ENCODE measurements at regions not wholly inside any gene's neighbourhood (a gene's known extent, or its start where the extent isn't known, plus 50 kb on each side); places are given as distances from the start of the nearest gene placed in this dataset.
A peak's percentile ranks its signal among the peaks of the same experiment; 100 is the strongest.

DNA sequence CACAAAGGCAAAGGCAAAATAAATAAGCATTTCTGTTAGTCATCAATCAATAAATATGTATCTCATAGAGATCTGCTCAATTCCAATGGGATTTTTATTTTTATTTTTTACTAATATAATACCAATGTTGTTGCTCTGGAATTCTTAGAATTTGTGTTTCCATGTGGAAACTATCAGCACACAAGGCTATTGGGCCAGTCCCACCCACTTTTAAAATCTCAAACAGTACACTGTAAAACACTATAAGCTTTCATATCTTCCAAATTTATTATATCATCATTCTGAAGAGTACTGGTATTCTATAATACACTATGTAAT is 563.8 kb upstream of the MARCKS start:
- H3K4me1 ChIP-seq, result no peaks in the 10 kb centered on the region
- no peaks in the 10 kb centered on the region for H3K36me3 ChIP-seq
- intact Hi-C loops (cut with DNase I; ENCODE audit: low total_unique reads), result no loop called here
- H3K4me3 ChIP-seq, result no peak overlapping the region
- no peak overlapping the region for H3K27ac ChIP-seq
- H3K27me3 ChIP-seq, result no peaks in the 10 kb centered on the region
- DNase-seq, result no peak
- no peaks in the 10 kb centered on the region for H3K9me3 ChIP-seq
- TF ChIP-seq, protein P1, sequence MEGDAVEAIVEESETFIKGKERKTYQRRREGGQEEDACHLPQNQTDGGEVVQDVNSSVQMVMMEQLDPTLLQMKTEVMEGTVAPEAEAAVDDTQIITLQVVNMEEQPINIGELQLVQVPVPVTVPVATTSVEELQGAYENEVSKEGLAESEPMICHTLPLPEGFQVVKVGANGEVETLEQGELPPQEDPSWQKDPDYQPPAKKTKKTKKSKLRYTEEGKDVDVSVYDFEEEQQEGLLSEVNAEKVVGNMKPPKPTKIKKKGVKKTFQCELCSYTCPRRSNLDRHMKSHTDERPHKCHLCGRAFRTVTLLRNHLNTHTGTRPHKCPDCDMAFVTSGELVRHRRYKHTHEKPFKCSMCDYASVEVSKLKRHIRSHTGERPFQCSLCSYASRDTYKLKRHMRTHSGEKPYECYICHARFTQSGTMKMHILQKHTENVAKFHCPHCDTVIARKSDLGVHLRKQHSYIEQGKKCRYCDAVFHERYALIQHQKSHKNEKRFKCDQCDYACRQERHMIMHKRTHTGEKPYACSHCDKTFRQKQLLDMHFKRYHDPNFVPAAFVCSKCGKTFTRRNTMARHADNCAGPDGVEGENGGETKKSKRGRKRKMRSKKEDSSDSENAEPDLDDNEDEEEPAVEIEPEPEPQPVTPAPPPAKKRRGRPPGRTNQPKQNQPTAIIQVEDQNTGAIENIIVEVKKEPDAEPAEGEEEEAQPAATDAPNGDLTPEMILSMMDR (IDR thresholded peaks at IDR 0.05), result no peak

DNA sequence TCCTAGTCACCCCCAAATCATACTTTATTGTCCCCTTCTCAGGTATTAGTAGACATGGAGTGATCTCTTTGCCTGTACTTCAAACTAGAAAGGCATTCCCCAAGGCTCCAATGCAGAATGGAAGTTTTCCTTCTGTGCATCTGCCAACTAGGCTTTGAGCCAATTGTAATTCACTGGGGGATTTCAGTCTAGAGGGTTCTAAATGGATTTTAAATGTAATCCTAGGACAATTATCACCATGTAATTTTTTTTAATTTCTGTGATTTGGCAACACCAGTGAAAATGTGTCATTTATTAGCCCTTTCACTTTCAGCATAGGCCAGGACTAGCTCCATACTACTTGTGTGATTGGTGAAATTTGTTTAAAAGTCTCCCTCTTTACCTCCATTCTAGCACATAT is 557.6 kb upstream of the MARCKS start:
- Histone ChIP-seq H3K4me3 (no peak overlapping the region), H3K27me3 (no peaks in the 10 kb centered on the region), H3K4me1 (no peaks in the 10 kb centered on the region), H3K9me3 (no peaks in the 10 kb centered on the region), H3K27ac (no peak overlapping the region), H3K36me3 (no peaks in the 10 kb centered on the region)
- TF ChIP-seq, protein P1 (IDR thresholded peaks at IDR 0.05), result no peak
- DNase-seq, result no peak
- intact Hi-C loops (cut with DNase I; ENCODE audit: low total_unique reads), result no loop called here

DNA sequence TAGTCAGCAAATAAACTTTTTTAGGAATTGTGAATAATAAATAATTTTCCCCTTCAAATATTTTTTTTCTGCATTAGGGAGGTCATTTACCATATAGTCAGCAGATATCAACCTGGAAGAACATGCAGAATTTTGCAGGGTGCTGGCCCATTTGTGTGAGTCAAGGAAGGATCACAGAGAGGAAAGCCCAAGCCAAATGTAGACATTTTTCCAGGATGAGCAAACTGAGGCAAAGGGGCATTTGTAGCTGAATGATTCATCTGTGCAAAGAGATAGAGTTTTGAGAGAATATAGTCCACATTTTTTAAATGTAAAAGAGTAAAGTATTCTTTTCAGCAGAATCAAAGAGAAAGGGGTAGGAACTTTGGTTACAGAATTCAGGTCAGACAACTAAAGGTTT is 555.5 kb upstream of the MARCKS start:
- H3K27me3 ChIP-seq, result no peaks in the 10 kb centered on the region
- TF ChIP-seq, protein P1 (IDR thresholded peaks at IDR 0.05), result no peak
- intact Hi-C loops (cut with DNase I; ENCODE audit: low total_unique reads), result no loop called here
- H3K27ac ChIP-seq, result no peak overlapping the region
- no peak overlapping the region for H3K4me3 ChIP-seq
- H3K4me1 ChIP-seq, result no peaks in the 10 kb centered on the region
- H3K36me3 ChIP-seq, result no peaks in the 10 kb centered on the region
- DNase-seq, result no peak
- no peaks in the 10 kb centered on the region for H3K9me3 ChIP-seq

DNA sequence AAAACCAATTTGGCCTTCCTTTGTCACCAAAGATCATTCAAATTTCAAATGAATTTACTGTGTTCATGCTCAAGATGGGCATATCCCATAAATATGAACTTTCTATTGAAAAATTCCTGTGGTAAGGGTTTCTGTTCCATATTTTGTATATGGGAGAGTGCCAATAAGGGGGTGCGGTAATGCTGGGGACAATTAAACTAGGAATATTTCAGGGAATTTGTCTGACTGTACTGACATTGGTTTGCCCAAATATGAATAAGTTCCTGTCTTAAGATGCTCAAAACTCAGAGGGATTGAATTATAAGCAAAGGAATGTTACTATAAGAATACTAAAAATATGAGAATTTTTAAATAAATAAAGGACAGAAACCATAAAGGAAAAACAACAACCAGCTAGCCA is 553.0 kb upstream of the MARCKS start:
- Histone ChIP-seq H3K27me3 (no peaks in the 10 kb centered on the region), H3K36me3 (no peaks in the 10 kb centered on the region), H3K27ac (no peak overlapping the region), H3K4me3 (no peak overlapping the region), H3K4me1 (no peaks in the 10 kb centered on the region), H3K9me3 (no peaks in the 10 kb centered on the region)
- TF ChIP-seq, protein P1 (IDR thresholded peaks at IDR 0.05), result no peak
- DNase-seq, result no peak
- intact Hi-C loops (cut with DNase I; ENCODE audit: low total_unique reads), result no loop called here

DNA sequence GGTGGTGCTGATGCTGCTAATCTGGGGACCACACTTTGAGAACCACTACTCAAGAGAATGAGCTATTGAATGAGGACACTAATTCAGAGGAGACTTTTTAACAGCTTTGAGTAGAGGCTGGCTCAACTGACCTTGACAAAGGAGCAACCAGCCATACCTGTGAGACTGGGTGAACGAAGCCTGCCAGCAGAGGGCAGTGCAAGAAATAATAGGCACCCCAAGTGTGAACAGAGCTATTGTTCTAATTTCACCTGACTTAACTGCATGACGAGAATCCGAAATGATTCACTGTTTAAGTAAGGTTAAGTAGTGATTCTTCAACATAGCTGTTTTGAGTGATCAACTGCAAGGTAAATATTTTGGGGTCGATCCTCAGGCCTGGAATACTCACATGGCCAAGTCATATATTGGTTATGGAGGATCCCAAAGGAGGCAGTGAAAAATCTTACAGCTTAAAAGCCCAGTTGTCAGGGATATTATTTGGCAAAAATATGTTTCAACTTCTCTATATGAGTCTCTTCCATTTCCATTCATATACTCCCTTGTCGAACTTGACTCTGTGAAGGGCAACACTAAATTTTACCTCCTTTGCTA is 550.5 kb upstream of the MARCKS start:
- peak; percentile 56 to 66 for DNase-seq
- Histone ChIP-seq H3K9me3 (no peaks in the 10 kb centered on the region), H3K27me3 (no peaks in the 10 kb centered on the region), H3K4me3 (no peak overlapping the region), H3K4me1 (no peaks in the 10 kb centered on the region), H3K27ac (no peak overlapping the region), H3K36me3 (no peaks in the 10 kb centered on the region)
- intact Hi-C loops (cut with DNase I; ENCODE audit: low total_unique reads), result no loop called here
- TF ChIP-seq, protein P1 (IDR thresholded peaks at IDR 0.05), result peak; percentile 23 to 30

DNA sequence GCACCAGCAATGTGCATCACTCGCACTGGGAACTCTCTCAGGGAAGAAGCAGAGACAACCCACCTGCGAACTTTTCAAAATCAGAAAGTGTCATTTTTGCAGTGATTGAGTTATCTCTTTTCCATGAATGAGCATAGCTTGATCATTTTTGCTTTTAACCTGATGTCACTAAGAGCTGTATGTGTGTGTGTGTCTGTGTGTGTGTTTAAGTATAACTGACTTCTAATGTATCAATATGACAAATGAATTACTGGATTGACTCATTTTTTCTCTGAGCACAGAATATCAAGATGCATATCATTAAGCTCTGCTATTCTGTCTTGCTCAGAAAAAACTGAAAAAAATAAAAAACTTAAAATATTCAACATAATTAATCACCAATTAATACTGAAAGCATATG is 548.9 kb upstream of the MARCKS start:
- no peaks in the 10 kb centered on the region for H3K36me3 ChIP-seq
- H3K9me3 ChIP-seq, result no peaks in the 10 kb centered on the region
- no peaks in the 10 kb centered on the region for H3K4me1 ChIP-seq
- no peak overlapping the region for H3K4me3 ChIP-seq
- no peak for DNase-seq
- TF ChIP-seq, protein P1 (IDR thresholded peaks at IDR 0.05), result no peak
- H3K27me3 ChIP-seq, result no peaks in the 10 kb centered on the region
- intact Hi-C loops (cut with DNase I; ENCODE audit: low total_unique reads), result no loop called here
- H3K27ac ChIP-seq, result no peak overlapping the region

All from tibial artery (tissue), 4 donors.